ENCODE measurements at regions not wholly inside any gene's neighbourhood (a gene's known extent, or its start where the extent isn't known, plus 50 kb on each side); places are given as distances from the start of the nearest gene placed in this dataset.
"Not testable (repeated sequence)": the region's sequence is repeated elsewhere in the genome, so short reads cannot be mapped to it uniquely, and the experiment has no call there.

DNA sequence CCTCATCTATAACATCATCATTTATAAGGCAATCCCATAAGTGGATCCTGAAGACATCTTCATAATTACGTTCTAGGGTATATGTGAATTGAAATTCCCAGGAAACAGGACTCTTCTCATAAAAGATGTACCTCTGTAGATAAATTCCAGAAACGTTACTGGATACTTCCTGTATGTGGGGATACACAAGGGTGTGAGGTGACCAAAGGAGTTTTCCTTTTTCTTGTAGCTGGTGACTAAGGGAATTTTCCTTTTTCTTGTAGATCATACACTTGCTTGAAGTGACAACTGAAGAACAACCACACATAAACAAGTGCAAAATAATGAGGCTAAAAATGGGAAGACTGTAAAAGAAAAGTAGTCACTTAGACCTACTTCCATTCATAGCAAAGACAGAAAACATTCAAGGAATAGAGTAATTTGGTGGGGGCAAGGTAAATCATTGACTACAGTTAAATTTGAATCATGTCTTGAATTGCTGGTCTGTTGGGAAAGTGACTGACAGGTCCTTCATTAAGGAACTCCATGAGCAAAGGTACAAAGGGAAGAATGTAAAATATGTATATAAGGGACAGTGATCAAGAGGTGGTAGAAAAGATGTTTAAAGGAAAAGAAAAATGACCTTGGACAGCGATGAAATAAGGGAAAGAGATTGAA lies 53.2 kb upstream of the UBE2E3 start:
- DNase-seq (ENCODE audit: low spot score) = no peak

DNA sequence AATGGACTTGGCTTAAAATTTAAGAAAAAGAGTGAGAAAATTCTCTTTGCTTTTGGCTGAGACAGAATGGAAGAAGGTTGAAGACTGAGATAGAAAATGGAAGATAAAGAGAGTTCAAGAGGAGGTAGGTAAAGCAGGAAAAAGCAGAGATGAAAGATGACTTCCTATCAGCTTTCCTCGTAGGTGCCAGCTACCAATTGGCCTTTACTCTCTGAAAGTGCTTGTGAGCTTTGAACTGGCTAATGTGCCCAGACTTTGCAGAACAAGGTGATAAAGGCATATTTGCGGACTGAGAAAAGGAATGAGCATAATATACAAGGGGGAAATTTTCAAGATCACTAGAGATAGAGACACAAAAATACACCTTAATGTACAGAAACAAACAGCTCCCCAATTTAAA lies 54.7 kb upstream of the UBE2E3 start:
- DNase-seq (ENCODE audit: low spot score) = no peak

DNA sequence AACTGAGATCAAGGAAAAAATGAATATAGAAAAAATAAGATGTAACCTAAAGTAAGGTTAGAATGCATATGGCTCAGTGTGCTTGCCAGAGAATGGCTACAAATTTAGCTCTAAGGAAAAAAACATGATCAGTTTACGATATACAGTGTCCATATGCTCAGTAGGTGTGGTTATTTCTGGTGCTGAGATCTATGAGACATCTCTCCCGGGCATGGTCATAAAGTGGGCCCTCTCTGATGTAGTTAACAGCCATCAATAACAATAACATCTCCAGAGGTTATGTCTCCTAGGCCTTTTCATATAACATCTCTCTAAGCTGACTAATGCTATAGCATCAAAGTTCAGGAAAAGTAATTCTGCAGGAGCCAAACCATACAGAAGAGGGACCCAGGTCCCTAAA lies 56.3 kb upstream of the UBE2E3 start:
- DNase-seq (ENCODE audit: low spot score) = no peak

DNA sequence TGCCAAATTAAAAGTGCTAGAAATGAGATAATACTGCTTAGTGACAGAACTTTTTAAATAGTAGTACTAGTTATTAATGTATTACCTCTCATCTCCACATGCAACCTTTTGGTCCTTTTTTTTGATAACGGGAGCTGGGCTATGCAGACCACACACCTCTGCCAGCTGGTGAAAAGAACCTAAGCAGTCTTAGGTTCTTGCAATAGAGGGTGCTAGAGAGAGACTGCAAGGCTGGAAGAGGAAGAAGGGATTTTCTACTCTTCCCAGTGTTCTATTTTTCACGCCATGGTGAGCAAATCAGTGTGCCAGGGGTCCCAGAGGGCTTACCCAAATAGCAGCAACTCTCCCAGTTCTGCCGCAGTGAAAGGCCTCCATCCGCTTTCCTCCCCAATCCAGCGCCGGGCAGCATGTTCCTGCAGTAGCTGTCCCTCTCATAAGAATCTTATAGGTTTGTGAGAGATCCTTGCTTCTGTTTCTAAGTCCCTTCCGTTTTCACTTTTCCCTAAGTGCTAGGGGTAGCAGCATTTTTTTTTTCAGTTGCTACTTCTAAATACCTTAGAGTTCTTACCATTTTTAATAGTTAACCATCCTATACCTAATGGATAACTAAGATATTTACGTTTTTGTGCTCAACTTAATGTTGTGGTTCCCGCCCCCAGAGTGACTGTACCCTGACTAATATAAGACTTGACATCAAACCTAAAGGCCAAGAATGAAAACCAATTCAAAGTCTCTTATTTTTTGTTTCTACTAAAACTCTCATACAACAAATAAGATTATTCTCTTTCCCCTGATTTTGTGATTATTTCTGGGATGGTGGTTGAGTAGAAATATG lies 69.4 kb upstream of the UBE2E3 start:
- DNase-seq (ENCODE audit: low spot score) = no peak

DNA sequence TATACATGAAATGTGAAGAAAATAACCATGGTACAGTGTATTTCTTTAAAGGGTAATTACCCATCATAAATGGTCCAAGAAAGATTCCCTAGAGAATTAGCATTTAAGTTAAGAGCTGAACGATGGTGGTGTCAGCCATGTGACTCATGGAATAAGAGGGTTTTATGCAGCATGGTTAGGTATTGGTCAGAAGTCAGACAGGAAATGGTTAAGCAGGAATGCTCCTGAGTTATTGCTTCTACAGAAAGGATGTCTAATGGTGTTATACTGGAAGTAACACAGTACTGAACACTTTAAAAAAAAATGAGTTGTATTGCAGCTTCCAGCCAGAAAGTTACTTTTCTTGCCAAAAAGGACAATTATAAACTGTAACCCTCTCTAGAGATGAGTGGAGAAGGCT lies 72.7 kb upstream of the UBE2E3 start:
- no peak for DNase-seq (ENCODE audit: low spot score)

DNA sequence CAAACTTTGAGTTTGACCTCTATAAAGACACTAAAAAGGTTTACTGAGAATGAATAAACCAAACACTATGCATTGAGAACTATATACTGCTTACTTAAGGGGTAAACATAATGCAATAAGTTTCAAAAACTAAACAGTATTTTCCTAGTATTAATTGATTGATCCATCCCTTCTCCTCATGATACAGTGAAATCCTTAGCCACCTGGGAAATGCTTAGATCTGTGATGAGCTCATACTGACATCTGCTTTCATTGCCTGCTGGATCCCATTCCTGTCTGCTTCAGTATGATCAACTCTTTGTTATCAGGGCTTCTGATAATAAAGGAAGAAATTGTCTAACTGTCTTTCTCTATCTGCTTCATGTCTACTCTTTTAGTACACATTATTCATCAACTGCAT lies 74.9 kb upstream of the UBE2E3 start:
- no peak for DNase-seq (ENCODE audit: low spot score)

DNA sequence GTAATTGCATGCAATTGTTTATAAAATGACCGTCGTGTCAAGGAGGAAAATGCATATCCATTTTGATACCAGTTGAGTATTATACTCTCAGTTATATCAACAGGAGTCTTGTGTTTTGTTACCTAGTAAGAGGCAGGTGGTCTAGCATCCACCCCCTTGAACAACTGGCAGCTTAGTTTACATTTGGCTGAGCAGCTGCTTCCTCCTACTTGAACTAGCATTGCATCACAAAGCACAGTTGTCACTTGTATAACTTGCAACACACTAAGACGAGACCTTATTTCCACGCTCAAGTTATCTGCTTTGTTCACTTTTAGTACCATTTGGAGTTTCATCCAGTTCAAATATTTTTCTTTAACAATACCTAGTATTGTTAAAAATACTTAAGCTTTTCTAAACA lies 75.4 kb upstream of the UBE2E3 start:
- DNase-seq (ENCODE audit: low spot score) = no peak

DNA sequence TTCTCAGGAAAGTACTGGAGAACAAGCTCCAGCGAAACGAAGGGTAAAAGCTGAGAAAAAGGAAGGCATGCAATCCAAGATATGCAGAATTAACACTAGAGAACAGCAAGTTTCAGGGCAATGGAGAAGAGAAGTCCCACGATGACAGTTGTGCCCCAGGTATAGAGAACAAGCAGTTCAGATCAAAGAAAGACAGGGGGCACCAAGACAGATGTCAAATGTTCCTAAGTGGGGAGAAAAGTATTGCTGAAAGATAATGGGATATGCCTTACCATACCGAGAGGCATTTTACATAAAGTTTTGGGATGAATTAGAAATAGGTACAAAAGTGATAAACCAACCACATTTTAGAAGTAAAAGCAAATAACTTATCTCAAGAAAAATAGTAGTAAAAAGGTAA lies 79.1 kb upstream of the UBE2E3 start:
- DNase-seq (ENCODE audit: low spot score) = no peak

DNA sequence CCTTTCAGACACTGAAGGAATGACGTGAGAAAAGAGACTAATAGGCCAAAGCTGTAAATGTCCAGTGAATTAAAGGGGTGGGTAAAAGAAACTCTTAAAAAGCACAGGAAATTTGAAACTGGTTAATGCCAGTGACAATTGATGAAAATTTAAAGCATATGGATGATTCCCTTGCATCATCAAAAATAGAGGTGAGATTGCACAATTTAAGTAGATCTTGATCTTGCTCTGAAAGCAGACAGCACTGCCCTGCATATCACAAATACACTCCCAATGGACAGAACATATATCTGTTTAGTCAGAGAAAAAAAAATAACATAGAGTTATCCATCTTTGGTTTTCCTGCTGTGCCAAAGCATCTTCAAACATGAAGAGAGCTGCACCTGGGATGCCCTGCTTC lies 86.7 kb upstream of the UBE2E3 start:
- DNase-seq (ENCODE audit: low spot score) = no peak

DNA sequence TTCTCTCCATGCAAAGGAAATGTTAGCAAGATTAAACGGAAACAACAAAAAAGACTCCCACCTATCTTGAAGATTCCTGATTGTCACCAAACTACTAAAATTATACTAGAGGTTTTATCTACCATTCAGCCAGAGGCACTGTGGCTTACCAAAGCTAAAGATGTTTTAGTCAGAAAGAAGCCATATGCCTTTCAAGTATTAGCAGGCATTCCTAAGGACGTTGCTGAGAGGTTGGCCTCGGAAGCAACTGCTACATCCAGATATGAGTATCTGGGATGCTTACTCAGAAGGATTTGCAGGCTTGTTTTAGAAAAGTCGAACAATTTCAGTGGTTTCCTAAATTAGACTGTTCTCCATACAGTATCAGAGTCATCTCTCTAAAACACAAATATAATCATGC lies 88.3 kb upstream of the UBE2E3 start:
- DNase-seq (ENCODE audit: low spot score) = no peak

DNA sequence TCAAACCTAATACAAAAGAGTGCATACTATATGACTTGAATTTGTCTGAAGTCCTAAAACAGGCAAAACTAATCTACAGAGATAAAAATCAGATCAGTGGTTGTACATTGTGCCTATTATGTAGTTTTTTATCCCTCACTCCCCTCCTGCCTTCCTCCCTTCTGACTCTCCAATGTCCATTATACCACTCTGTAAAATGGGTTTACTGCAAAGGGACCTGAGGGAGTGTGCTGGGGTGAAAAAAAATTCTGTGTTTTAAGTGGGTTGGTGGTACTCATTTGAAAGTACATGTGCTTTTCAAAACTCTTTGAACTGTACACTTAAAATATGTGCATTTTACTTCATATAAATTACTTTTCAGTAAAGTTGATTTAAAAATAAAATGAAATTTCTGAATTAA lies 89.0 kb upstream of the UBE2E3 start:
- no peak for DNase-seq (ENCODE audit: low spot score)

DNA sequence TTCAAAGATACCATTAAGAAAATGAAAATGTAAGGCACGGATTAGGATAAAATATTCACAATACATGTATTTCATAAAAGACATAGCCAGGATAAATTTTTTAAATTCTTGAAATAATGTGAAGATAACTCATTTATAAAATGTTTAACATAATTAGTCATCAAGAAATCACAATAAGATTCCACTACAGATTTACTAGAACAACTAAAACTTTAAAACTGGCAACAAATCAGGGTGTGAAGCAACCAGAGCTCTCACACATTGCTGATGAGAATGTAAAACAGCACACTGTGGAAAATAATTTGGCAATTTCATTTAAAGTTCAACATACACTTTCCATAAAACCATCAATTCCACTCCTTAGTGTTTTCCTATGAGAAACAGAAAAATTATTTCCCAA lies 89.6 kb upstream of the UBE2E3 start:
- DNase-seq (ENCODE audit: low spot score) = no peak

DNA sequence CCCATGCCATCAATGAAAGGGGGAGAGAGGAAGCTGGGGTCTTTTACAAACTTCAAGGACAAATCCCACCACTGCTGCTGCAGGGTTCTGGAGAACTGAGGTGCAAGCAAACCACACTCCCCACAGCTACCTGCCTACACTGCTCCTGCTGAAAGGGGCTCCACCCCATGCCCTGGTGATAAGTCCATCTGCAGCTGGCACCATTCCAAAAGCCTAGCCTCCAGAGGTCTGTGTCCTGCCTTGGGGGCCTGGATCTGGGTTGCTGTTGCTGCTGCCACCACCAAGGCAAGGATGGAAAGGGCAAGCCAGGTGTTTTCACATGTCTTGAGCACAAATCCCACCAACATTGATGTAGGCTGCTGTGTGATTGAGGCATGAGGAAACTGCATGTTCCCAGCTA lies 97.4 kb upstream of the UBE2E3 start:
- DNase-seq (ENCODE audit: low spot score) = no peak

DNA sequence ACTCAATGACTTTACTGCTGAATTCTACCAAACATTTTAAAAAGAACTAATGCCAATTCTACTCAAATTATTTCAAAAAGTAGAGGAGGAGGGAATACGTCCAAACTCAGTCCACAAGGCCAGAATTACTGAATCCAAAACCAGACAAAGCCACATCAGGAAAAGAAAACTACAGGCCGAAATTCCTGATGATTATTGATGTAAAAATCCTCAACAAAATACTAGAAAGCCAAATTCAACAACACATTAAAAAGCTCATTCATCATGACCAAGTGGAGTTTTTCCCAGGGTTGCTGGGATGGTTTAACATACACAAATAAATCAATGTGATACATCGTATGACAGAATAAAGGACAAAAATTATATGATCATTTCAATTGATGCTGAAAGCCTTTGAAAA lies 103.9 kb upstream of the UBE2E3 start:
- DNase-seq (ENCODE audit: low spot score) = no peak

DNA sequence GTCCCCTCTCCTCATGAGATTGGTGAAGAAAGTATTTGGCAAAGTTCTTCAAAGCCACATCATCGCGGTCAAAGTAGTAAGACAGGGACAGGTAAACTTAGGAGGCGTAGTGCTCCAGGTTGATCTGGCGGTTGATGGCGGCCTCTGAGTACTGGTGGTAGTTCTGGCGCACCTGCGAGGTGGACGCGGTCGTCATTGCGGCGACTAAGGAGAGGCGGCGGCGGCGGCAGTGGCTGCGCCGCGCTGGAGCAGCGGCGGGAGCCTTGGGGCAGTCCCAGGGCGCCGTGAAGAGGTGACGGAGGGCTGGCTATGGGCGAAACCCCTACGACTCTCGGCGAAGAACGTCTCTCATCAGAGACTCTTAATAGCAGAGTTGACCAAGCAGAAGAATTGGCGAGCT lies 107.2 kb upstream of the UBE2E3 start:
- DNase-seq (ENCODE audit: low spot score) = no peak

DNA sequence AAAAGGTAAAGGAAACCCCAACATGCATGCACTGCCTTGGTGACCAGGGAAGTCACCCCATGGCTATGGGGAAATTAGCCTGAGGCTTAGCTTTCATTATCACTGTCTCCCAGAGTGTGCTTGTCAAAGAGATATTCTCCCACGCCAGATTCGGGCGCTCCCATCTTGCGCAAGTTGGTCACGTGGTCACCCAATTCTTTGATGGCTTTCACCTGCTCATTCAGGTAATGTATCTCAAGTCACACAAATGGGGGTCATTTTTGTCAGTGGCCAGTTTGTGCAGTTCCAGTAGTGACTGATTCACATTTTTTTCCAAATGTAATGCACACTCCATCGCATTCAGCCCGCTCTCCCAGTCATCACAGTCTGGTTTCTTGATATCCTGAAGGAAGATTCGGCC lies 107.6 kb upstream of the UBE2E3 start:
- not testable (repeated sequence) for DNase-seq (ENCODE audit: low spot score)

DNA sequence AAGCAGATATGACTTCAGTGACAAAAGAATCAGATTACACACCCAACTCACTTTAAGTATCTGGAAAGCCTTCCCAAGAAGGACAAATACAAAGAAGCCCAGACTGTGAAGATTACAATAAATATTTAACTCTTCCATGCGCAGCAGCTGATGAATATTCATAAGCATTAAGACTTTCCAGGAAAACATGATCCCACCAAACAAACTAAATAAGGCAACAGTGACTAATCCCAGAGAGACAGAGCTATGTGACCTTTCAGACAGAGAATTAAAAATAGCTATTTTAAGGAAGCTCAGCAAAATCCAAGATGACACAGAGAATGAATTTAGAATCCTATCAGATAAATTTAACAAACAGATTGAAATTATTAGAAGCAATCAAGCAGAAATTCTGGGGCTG lies 108.2 kb upstream of the UBE2E3 start:
- DNase-seq (ENCODE audit: low spot score) = no peak

DNA sequence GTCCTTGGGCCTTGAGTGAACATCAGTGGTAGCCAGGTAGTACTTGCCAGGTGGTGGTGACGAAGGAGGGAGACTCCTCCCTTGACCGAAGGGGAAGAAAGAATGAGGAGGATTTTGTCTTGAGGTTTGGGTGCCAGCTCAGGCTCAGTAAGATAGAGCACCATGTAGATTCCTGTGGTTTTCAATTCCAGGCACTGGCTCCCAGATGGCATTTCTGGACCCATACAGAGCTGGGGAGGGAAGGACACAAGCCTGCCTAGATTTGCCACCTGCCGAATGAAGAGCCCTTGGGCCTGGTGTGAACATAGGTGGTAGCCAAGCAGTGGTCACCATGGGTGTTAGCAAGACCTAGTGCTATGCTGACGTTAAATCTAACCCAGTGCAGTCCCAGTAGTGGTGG lies 108.8 kb upstream of the UBE2E3 start:
- DNase-seq (ENCODE audit: low spot score) = no peak

DNA sequence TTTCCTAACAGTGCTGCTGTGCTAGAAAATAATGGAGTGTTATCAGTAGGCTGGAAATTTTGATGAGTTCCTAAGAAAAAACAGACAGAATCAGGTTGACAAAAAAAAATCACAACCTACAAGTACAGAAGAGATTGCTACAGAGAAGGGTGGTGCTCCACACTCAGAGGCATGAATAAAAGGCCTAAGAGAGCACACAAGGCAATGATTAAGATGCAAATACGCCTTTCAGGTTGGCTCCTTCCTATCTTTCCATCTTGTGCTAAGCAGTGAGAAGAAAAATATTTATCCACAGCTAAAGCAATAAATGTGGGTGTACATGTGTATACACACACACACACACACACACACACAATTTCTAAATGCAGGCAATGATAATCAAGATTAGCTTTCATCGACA lies 130.6 kb upstream of the UBE2E3 start:
- DNase-seq (ENCODE audit: low spot score) = no peak

DNA sequence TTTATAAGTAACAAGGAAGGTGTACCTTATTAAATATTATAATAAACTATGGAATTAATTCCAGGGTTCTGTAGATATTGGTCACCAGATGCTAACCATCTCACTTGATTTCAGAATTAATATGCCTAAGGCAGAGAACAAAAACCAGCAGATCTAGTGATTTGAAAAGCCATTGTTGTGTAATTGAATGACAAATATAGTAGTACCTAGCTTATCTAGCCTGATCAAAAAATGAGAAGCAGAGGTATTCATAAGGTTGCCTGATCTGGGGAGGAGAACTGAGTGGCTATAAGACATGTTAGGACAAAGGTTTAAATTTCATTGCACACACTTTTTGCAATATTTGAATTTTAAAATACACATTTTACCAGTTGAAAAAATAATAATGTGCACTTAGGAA lies 132.0 kb upstream of the UBE2E3 start:
- DNase-seq (ENCODE audit: low spot score) = no peak

DNA sequence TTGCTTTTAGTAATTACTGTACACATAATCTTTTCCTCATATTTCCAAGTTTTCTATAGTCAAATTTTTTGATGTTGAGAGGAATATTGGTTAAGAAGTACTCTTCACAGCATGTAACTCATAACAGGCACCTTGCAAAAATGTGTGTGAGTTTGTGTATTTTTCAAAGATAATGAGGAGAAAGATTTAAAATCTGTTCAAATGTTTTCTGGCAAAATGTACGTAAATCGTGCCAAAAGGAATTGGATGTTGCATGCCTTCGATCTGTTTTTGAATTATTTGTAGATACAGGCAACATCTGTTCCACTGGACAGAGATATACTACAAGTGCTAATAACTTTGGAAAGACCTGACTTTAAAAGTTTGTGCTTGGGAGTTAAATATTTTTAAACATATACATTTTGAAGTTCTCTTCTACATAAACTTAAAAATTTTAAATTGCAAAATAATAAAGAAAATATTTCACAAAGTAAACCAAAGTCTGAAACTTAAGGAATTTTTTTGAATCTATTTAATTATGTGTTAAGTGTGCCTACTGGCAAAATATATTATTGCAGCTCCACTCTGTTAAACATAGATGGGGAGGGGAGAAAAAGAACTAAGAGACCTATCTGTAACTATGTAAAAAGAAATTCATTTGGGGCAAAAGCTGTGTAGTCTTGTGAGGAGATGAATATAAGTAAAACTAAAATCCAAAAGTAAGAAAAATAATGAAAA lies 133.5 kb upstream of the UBE2E3 start:
- no peak for DNase-seq (ENCODE audit: low spot score)

DNA sequence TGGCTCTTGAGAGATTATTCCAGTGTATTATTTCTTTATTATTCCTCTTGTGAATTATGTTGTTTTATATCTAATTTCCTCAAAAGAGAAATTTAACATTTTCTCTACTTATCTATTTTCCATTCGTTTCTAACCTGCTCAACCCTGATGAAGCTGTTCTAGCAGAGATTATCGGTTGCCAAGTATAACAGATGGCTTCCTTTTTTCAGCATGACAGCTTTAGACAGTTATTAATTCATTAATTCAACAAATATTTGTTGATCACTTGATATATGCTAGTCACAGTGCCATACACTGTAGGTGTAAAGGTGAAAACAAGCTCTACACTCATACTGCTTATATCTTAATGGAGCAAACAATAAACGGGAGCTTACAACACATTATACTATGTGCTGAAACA lies 137.9 kb upstream of the UBE2E3 start:
- DNase-seq (ENCODE audit: low spot score) = no peak

DNA sequence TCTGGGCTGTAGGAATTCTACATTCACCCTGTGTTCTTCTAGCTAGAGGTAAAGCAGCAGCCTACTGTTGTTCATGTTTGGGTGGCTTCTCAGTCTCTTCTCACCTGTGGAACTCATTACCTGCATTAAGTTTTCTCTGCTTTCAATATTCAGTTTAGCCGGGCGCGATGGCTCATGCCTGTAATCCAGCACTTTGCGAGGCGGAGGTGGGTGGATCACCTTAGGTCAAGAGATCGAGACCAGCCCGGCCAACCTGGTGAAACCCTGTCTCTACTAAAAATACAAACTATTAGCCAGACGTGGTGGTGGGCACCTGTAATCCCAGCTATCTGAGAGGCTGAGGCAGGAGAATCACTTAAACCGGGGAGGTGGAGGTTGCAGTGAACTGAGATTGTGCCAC lies 139.8 kb upstream of the UBE2E3 start:
- DNase-seq (ENCODE audit: low spot score) = no peak

Measured in HT-29 (cell line).